ENCODE measurements at regions not wholly inside any gene's neighbourhood (a gene's known extent, or its start where the extent isn't known, plus 50 kb on each side); places are given as distances from the start of the nearest gene placed in this dataset.
A peak's percentile ranks its signal among the peaks of the same experiment; 100 is the strongest.

- Mint-ChIP-seq H3K27ac (peak overlapping the region; percentile 9), H3K4me3 (ENCODE audit: low read depth) (no peak overlapping the region), H3K4me1 (ENCODE audit: low read depth) (no peaks in the 10 kb centered on the region), H3K27me3 (no peaks in the 10 kb centered on the region), H3K9me3 (ENCODE audit: low read depth) (no peaks in the 10 kb centered on the region), H3K36me3 (ENCODE audit: insufficient read depth) (no peaks in the 10 kb centered on the region)
- no peak for DNase-seq (ENCODE audit: low spot score, unreplicated experiment)
- TF ChIP-seq, protein P1, sequence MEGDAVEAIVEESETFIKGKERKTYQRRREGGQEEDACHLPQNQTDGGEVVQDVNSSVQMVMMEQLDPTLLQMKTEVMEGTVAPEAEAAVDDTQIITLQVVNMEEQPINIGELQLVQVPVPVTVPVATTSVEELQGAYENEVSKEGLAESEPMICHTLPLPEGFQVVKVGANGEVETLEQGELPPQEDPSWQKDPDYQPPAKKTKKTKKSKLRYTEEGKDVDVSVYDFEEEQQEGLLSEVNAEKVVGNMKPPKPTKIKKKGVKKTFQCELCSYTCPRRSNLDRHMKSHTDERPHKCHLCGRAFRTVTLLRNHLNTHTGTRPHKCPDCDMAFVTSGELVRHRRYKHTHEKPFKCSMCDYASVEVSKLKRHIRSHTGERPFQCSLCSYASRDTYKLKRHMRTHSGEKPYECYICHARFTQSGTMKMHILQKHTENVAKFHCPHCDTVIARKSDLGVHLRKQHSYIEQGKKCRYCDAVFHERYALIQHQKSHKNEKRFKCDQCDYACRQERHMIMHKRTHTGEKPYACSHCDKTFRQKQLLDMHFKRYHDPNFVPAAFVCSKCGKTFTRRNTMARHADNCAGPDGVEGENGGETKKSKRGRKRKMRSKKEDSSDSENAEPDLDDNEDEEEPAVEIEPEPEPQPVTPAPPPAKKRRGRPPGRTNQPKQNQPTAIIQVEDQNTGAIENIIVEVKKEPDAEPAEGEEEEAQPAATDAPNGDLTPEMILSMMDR (IDR thresholded peaks at IDR 0.05; ENCODE audit: unreplicated experiment) = no peak
These were observed 65.3 kb upstream of the WAC start for GRCh38 chr10:28467615-28468014.

DNA sequence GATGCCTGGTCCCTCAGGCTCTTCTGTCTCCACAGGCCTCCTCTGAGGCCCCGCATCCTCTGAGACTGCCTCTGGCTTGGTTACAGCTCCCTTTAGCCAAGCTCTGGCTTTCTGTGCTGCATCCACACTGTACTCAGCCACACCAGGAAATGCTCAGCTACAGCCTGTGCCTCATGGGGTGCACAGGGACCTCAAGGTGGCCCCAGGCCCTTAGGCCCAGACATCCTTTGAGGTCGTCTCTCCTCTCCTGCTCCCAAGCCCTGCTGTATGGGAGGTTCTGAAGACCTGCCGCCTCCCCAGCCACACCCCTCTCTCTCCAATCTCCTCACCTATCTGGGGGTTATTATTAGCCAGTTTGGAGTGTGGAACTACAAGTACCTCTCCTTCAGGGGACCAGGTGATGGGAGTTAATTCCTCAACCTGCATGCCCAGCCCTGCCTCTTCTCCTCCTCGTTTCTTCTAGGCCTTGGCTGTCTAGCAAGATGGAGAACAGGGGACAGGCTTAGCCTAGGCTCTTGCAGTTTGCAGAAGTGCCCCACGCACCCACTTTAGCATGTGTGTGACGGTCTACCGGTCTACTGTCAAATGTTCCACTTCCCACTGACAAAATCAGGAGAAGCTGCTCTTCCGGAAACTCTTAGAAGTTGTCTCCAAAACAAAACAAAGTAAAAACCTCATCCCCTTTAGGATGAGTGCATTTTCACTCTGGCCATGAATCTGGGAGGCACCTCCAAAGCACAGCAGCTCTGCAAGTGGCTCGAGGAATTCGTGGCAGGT lies 64.0 kb upstream of the WAC start:
- DNase-seq (ENCODE audit: low spot score, unreplicated experiment) = no peak
- Mint-ChIP-seq H3K36me3 (ENCODE audit: insufficient read depth) (no peaks in the 10 kb centered on the region), H3K4me1 (ENCODE audit: low read depth) (no peaks in the 10 kb centered on the region), H3K9me3 (ENCODE audit: low read depth) (no peaks in the 10 kb centered on the region), H3K4me3 (ENCODE audit: low read depth) (no peak overlapping the region), H3K27me3 (no peaks in the 10 kb centered on the region), H3K27ac (no peak overlapping the region)
- TF ChIP-seq, protein P1 (IDR thresholded peaks at IDR 0.05; ENCODE audit: unreplicated experiment) = no peak

GRCh38 chr10:28470873-28471651 lies 61.9 kb upstream of the WAC start:
- H3K27me3 Mint-ChIP-seq = no peaks in the 10 kb centered on the region
- H3K4me1 Mint-ChIP-seq (ENCODE audit: low read depth) = no peaks in the 10 kb centered on the region
- TF ChIP-seq, protein P1 (IDR thresholded peaks at IDR 0.05; ENCODE audit: unreplicated experiment) = no peak
- H3K4me3 Mint-ChIP-seq (ENCODE audit: low read depth) = no peak overlapping the region
- H3K27ac Mint-ChIP-seq = no peak overlapping the region
- H3K9me3 Mint-ChIP-seq (ENCODE audit: low read depth) = no peaks in the 10 kb centered on the region
- no peak for DNase-seq (ENCODE audit: low spot score, unreplicated experiment)
- no peaks in the 10 kb centered on the region for H3K36me3 Mint-ChIP-seq (ENCODE audit: insufficient read depth)

GRCh38 chr10:28471652-28472050 lies 61.3 kb upstream of the WAC start:
- H3K4me3 Mint-ChIP-seq (ENCODE audit: low read depth) = no peak overlapping the region

GRCh38 chr10:28478646-28479045 lies 54.3 kb upstream of the WAC start:
- no peaks in the 10 kb centered on the region for H3K9me3 Mint-ChIP-seq (ENCODE audit: low read depth)
- DNase-seq (ENCODE audit: low spot score, unreplicated experiment) = no peak
- TF ChIP-seq, protein P1 (IDR thresholded peaks at IDR 0.05; ENCODE audit: unreplicated experiment) = no peak
- H3K4me3 Mint-ChIP-seq (ENCODE audit: low read depth) = no peak overlapping the region
- no peak overlapping the region for H3K27ac Mint-ChIP-seq
- peaks cover 3% of the 10 kb centered on the region for H3K27me3 Mint-ChIP-seq
- peaks cover under 1% of the 10 kb centered on the region for H3K36me3 Mint-ChIP-seq (ENCODE audit: insufficient read depth)
- no peaks in the 10 kb centered on the region for H3K4me1 Mint-ChIP-seq (ENCODE audit: low read depth)

More at GRCh38 chr10:28471652-28472050, 61.3 kb upstream of the WAC start:
- DNase-seq (ENCODE audit: low spot score, unreplicated experiment) = no peak
- H3K36me3 Mint-ChIP-seq (ENCODE audit: insufficient read depth) = no peaks in the 10 kb centered on the region
- H3K4me1 Mint-ChIP-seq (ENCODE audit: low read depth) = no peaks in the 10 kb centered on the region
- TF ChIP-seq, protein P1 (IDR thresholded peaks at IDR 0.05; ENCODE audit: unreplicated experiment) = no peak
- no peak overlapping the region for H3K27ac Mint-ChIP-seq
- H3K27me3 Mint-ChIP-seq = no peaks in the 10 kb centered on the region
- H3K9me3 Mint-ChIP-seq (ENCODE audit: low read depth) = no peaks in the 10 kb centered on the region
